Dermis microvascular lymphatic vessel endothelial cell (primary cell): ENCODE measurements at regions not wholly inside any gene's neighbourhood (a gene's known extent, or its start where the extent isn't known, plus 50 kb on each side); places are given as distances from the start of the nearest gene placed in this dataset.
"Not testable (repeated sequence)": the region's sequence is repeated elsewhere in the genome, so short reads cannot be mapped to it uniquely, and the experiment has no call there.

Source experiments
- DNase-seq, 2 donors: peaks; one replicate each; pipeline versions ENCODE4 v3.0.0 to v3.0.0-alpha.2; 2010; ENCODE audit warnings: low read depth in 2 of 2

- DNase-seq, result no peak
These were observed 138.0 kb upstream of the DNAH14 start for GRCh38 chr1:224791362-224791941.

- no peak for DNase-seq
These were observed 133.9 kb upstream of the DNAH14 start for GRCh38 chr1:224795591-224795990.

- DNase-seq, result no peak
These were observed 130.4 kb upstream of the DNAH14 start for GRCh38 chr1:224799083-224799482.

GRCh38 chr1:224800486-224801119, 128.9 kb upstream of the DNAH14 start:
- DNase-seq, result no peak

- DNase-seq, result no peak
These were observed 127.5 kb upstream of the DNAH14 start for GRCh38 chr1:224801844-224802490.

- DNase-seq, result no peak
These were observed 126.9 kb upstream of the DNAH14 start for GRCh38 chr1:224802617-224803016.

GRCh38 chr1:224804220-224804619, 125.3 kb upstream of the DNAH14 start:
- no peak for DNase-seq

- no peak for DNase-seq
These were observed 123.6 kb upstream of the DNAH14 start for GRCh38 chr1:224805889-224806288.

GRCh38 chr1:224809137-224809536, 120.3 kb upstream of the DNAH14 start:
- no peak for DNase-seq

- no peak for DNase-seq
These were observed 119.9 kb upstream of the DNAH14 start for GRCh38 chr1:224809613-224810012.

- no peak for DNase-seq
These were observed 117.9 kb upstream of the DNAH14 start for GRCh38 chr1:224811564-224811963.

- DNase-seq, result no peak
These were observed 113.8 kb upstream of the DNAH14 start for GRCh38 chr1:224815647-224816046.

- DNase-seq, result no peak
These were observed 113.4 kb upstream of the DNAH14 start for GRCh38 chr1:224816062-224816461.

GRCh38 chr1:224817382-224817781, 112.1 kb upstream of the DNAH14 start:
- no peak for DNase-seq

GRCh38 chr1:224819861-224820260, 109.6 kb upstream of the DNAH14 start:
- DNase-seq, result no peak

GRCh38 chr1:224820341-224820740, 109.1 kb upstream of the DNAH14 start:
- no peak for DNase-seq

- not testable (repeated sequence) for DNase-seq
These were observed 107.7 kb upstream of the DNAH14 start for GRCh38 chr1:224821751-224822150.

GRCh38 chr1:224825525-224826000, 103.9 kb upstream of the DNAH14 start:
- no peak for DNase-seq

- no peak for DNase-seq
These were observed 100.8 kb upstream of the DNAH14 start for GRCh38 chr1:224828691-224829090.

- DNase-seq, result no peak
These were observed 98.0 kb upstream of the DNAH14 start for GRCh38 chr1:224831501-224831900.

- DNase-seq, result not testable (repeated sequence)
These were observed 89.7 kb upstream of the DNAH14 start for GRCh38 chr1:224839648-224840300.

GRCh38 chr1:224841803-224842202, 87.7 kb upstream of the DNAH14 start:
- not testable (repeated sequence) for DNase-seq
